Keratinocyte (primary cell): ENCODE measurements at regions not wholly inside any gene's neighbourhood (a gene's known extent, or its start where the extent isn't known, plus 50 kb on each side); places are given as distances from the start of the nearest gene placed in this dataset.

ENCODE experiments used
- DNase-seq: peaks from one replicate; pipeline ENCODE4 v3.0.0-alpha.2; 2011; ENCODE audit warnings: low read depth, missing footprints, low spot score
- FAIRE-seq: peaks from 2 replicates; lab custom pipeline; 2011; peaks lifted over from hg19 to GRCh38; lab: Jason Lieb, UNC
- H2AFZ ChIP-seq: 2 replicates; pipeline ENCODE4 v1.6.0; 2012; ENCODE audit warnings: low read length, control low read depth, inconsistent platforms; ENCODE audit not compliant: control insufficient read depth
- H3K27ac ChIP-seq: 2 replicates; pipeline ENCODE4 v1.5.1; 2011; ENCODE audit warnings: low read length; ENCODE audit not compliant: control insufficient read depth, insufficient read depth
- H3K27me3 ChIP-seq: 3 replicates; pipeline ENCODE4 v1.6.0; 2011; ENCODE audit warnings: low read length; ENCODE audit not compliant: control insufficient read depth, insufficient read depth; ENCODE audit errors: extremely low read depth
- H3K36me3 ChIP-seq, 2 experiments: 2 replicates in 1 of 2; 3 replicates in 1 of 2; pipeline ENCODE4 v1.5.1; 2011; ENCODE audit warnings: low read length in 2 of 2, mild to moderate bottlenecking in 1 of 2; ENCODE audit not compliant: control insufficient read depth in 2 of 2, insufficient read depth in 2 of 2; ENCODE audit errors: extremely low read depth in 1 of 2
- H3K4me1 ChIP-seq: 3 replicates; pipeline ENCODE4 v1.5.1; 2011; ENCODE audit warnings: low read length; ENCODE audit not compliant: control insufficient read depth, insufficient read depth; ENCODE audit errors: extremely low read depth
- H3K4me2 ChIP-seq: 3 replicates; pipeline ENCODE4 v1.6.0; 2011; ENCODE audit warnings: low read depth, low read length; ENCODE audit not compliant: control insufficient read depth, insufficient read depth; ENCODE audit errors: extremely low read depth
- H3K4me3 ChIP-seq, 3 experiments: fragments of 200-600 bp in 1 of 3; sonication (generic) in 1 of 3; 2 replicates in 2 of 3; 3 replicates in 1 of 3; pipeline ENCODE4 v1.5.1; 2011 to 2016; ENCODE audit warnings: low read length in 3 of 3, mild to moderate bottlenecking in 3 of 3, control low read depth in 2 of 3, inconsistent platforms in 1 of 3, low read depth in 1 of 3, mixed read lengths in 1 of 3, mixed run types in 1 of 3, moderate library complexity in 1 of 3; ENCODE audit not compliant: control insufficient read depth in 2 of 3, insufficient read depth in 2 of 3; ENCODE audit errors: extremely low read depth in 1 of 3
- H3K79me2 ChIP-seq: 2 replicates; pipeline ENCODE4 v1.6.0; 2012; ENCODE audit warnings: low read length; ENCODE audit not compliant: control insufficient read depth, insufficient read depth
- H3K9ac ChIP-seq: 3 replicates; pipeline ENCODE4 v1.6.0; 2011; ENCODE audit warnings: low read length; ENCODE audit not compliant: control insufficient read depth, insufficient read depth; ENCODE audit errors: extremely low read depth
- H3K9me1 ChIP-seq: 3 replicates; pipeline ENCODE4 v1.6.0; 2011; ENCODE audit warnings: low read length; ENCODE audit not compliant: control insufficient read depth, insufficient read depth; ENCODE audit errors: extremely low read depth
- H3K9me3 ChIP-seq: 2 replicates; pipeline ENCODE4 v1.5.1; 2012; ENCODE audit warnings: low read depth, low read length; ENCODE audit not compliant: control insufficient read depth
- H4K20me1 ChIP-seq: 3 replicates; pipeline ENCODE4 v1.6.0; 2011; ENCODE audit warnings: low read length; ENCODE audit not compliant: control insufficient read depth, insufficient read depth; ENCODE audit errors: extremely low read depth
- CTCF ChIP-seq, 3 experiments: IDR thresholded peaks in 1 of 3; conservative IDR thresholded peaks in 1 of 3; optimal IDR thresholded peaks in 1 of 3; 2 replicates in 2 of 3; 3 replicates in 1 of 3; pipeline versions ENCODE3 to v1.5.1; 2011; ENCODE audit warnings: low read length in 3 of 3, mild to moderate bottlenecking in 3 of 3, moderate library complexity in 2 of 3, control low read depth in 1 of 3, inconsistent platforms in 1 of 3; ENCODE audit not compliant: insufficient read depth in 2 of 3; ENCODE audit errors: extremely low read depth in 1 of 3
- EZH2 ChIP-seq: IDR thresholded peaks from one replicate; pipeline ENCODE4 v1.6.1; 2012; ENCODE audit warnings: inconsistent platforms, mild to moderate bottlenecking, low read length, moderate library complexity
- dilution Hi-C: fragments of 300-500 bp; cut with MboI; formaldehyde crosslinking; loops from one replicate; pipeline ENCODE4 v1.7.0; 2020; ENCODE audit warnings: low sequenced_read_pairs; ENCODE audit not compliant: extremely low pct_ligation_motif_present

DNA sequence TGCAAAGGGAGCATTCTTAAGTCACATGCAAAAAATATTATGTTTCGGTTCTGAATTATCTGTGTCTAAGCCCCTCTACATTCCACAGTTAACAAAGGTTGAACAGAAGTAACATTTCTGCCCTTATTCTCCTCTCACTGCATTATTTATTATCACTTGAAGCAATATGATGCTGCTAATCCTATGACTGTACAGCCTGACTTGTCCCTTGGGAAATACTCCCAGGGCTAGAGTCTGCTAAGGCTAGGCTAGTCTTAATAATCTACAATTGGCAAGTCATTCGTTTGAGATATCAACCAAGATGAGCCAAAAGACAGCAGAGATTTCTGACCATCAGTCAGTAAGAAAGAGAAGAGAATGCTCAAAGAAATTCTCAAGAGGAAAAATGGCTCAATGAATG, 226.9 kb upstream of the HCCS start:
- Histone ChIP-seq H3K36me3 (no peaks in the 10 kb centered on the region), H3K79me2 (no peaks in the 10 kb centered on the region), H3K9me1 (no peaks in the 10 kb centered on the region), H2AFZ (no peak overlapping the region), H3K4me2 (no peak overlapping the region), H4K20me1 (no peaks in the 10 kb centered on the region), H3K27ac (no peak overlapping the region), H3K9me3 (no peaks in the 10 kb centered on the region), H3K9ac (no peak overlapping the region), H3K4me1 (no peaks in the 10 kb centered on the region), H3K27me3 (no peaks in the 10 kb centered on the region), H3K4me3 (no peak overlapping the region)
- DNase-seq (no peak), FAIRE-seq (no peak)
- TF ChIP-seq EZH2, result no peak
- no peak for TF ChIP-seq CTCF (optimal IDR thresholded peaks at IDR 0.05 in 1 of 3, IDR thresholded peaks at IDR 0.05 in 1 of 3, conservative IDR thresholded peaks at IDR 0.05 in 1 of 3; ENCODE audit: extremely low read depth in 1 of 3, insufficient read depth in 2 of 3, low read length in 3 of 3)
- dilution Hi-C loops, result no loop called here

- Histone ChIP-seq H3K4me3 (no peak overlapping the region), H2AFZ (no peak overlapping the region), H3K9me1 (no peaks in the 10 kb centered on the region), H3K9me3 (no peaks in the 10 kb centered on the region), H4K20me1 (no peaks in the 10 kb centered on the region), H3K4me2 (no peak overlapping the region), H3K27me3 (no peaks in the 10 kb centered on the region), H3K4me1 (no peaks in the 10 kb centered on the region), H3K36me3 (no peaks in the 10 kb centered on the region), H3K27ac (no peak overlapping the region), H3K9ac (no peak overlapping the region), H3K79me2 (no peaks in the 10 kb centered on the region)
- DNase-seq (no peak), FAIRE-seq (no peak)
- dilution Hi-C loops, result no loop called here
- TF ChIP-seq CTCF (optimal IDR thresholded peaks at IDR 0.05 in 1 of 3, IDR thresholded peaks at IDR 0.05 in 1 of 3, conservative IDR thresholded peaks at IDR 0.05 in 1 of 3; ENCODE audit: extremely low read depth in 1 of 3, insufficient read depth in 2 of 3, low read length in 3 of 3) (no peak), EZH2 (no peak)
Observed at GRCh38 chrX:10892621-10893225, 218.4 kb upstream of the HCCS start.
